ENCODE measurements at regions not wholly inside any gene's neighbourhood (a gene's known extent, or its start where the extent isn't known, plus 50 kb on each side); places are given as distances from the start of the nearest gene placed in this dataset.

GRCh38 chr15:72833561-72833960 is 50.0 kb upstream of the ADPGK start:
- no peak for TF ChIP-seq ZNF384 (IDR thresholded peaks at IDR 0.05)
- no peak for TF ChIP-seq FOXK2 (IDR thresholded peaks at IDR 0.05)
- no peak for TF ChIP-seq FOXM1 (IDR thresholded peaks at IDR 0.05; ENCODE audit: borderline replicate concordance)
- TF ChIP-seq BHLHE40 (IDR thresholded peaks at IDR 0.05; ENCODE audit: borderline replicate concordance): no peak
- TF ChIP-seq SUZ12 (IDR thresholded peaks at IDR 0.05): no peak
- TF ChIP-seq SP1 (IDR thresholded peaks at IDR 0.05): no peak
- TF ChIP-seq HDGF (IDR thresholded peaks at IDR 0.05; ENCODE audit: borderline replicate concordance): no peak
- no peak for TF ChIP-seq FOXA1 (IDR thresholded peaks at IDR 0.05)
- no peak for TF ChIP-seq LEF1 (IDR thresholded peaks at IDR 0.05; ENCODE audit: borderline replicate concordance)
- no peak for TF ChIP-seq NFRKB (IDR thresholded peaks at IDR 0.05)
- TF ChIP-seq ARNT (IDR thresholded peaks at IDR 0.05): no peak

All from HEK293T (cell line).